DND-41 (cell line): ENCODE measurements at regions not wholly inside any gene's neighbourhood (a gene's known extent, or its start where the extent isn't known, plus 50 kb on each side); places are given as distances from the start of the nearest gene placed in this dataset.
A peak's percentile ranks its signal among the peaks of the same experiment; 100 is the strongest.

Experiments used
- ATAC-seq: fragments of 200-7000 bp; cut with Tn5 transposase; 3 replicates; pipeline ENCODE4 v1.9.1; 2021; ENCODE audit warnings: low read depth; ENCODE audit not compliant: insufficient read depth
- DNase-seq: peaks from one replicate; pipeline ENCODE4 v3.0.0-alpha.2; 2020
- H2AFZ ChIP-seq: 2 replicates; pipeline ENCODE4 v1.6.0; 2012; ENCODE audit warnings: low read depth, low read length
- H3K27ac ChIP-seq: 2 replicates; pipeline ENCODE4 v1.5.1; 2012; ENCODE audit warnings: low read length, inconsistent platforms
- H3K27me3 ChIP-seq: fragments of 200-600 bp; sonication (generic); 2 replicates; pipeline ENCODE4 v1.6.0; 2012; ENCODE audit warnings: low read length, mild to moderate bottlenecking, inconsistent platforms; ENCODE audit not compliant: insufficient read depth, poor library complexity
- H3K36me3 ChIP-seq: 2 replicates; pipeline ENCODE4 v1.5.1; 2012; ENCODE audit warnings: low read length, inconsistent platforms; ENCODE audit not compliant: insufficient read depth
- H3K4me1 ChIP-seq: 2 replicates; pipeline ENCODE4 v1.5.1; 2012; ENCODE audit warnings: mild to moderate bottlenecking, low read length; ENCODE audit not compliant: insufficient read depth
- H3K4me2 ChIP-seq: 2 replicates; pipeline ENCODE4 v1.6.0; 2012; ENCODE audit warnings: mild to moderate bottlenecking, moderate library complexity, low read length, inconsistent platforms; ENCODE audit not compliant: insufficient read depth
- H3K4me3 ChIP-seq, 2 experiments: fragments of 200-600 bp in 1 of 2; shearing (Covaris generic) in 1 of 2; 2 replicates each; pipeline ENCODE4 v1.5.1; 2012 to 2016; ENCODE audit warnings: inconsistent platforms in 2 of 2, low read length in 2 of 2, mild to moderate bottlenecking in 2 of 2, low read depth in 1 of 2, moderate library complexity in 1 of 2
- H3K79me2 ChIP-seq: 2 replicates; pipeline ENCODE4 v1.6.0; 2012; ENCODE audit warnings: low read length, inconsistent platforms; ENCODE audit not compliant: insufficient read depth
- H3K9ac ChIP-seq: 2 replicates; pipeline ENCODE4 v1.6.0; 2012; ENCODE audit warnings: low read depth, mild to moderate bottlenecking, inconsistent platforms, low read length, moderate library complexity
- H3K9me3 ChIP-seq: 2 replicates; pipeline ENCODE4 v1.5.1; 2012; ENCODE audit warnings: low read length, moderate library complexity, mild to moderate bottlenecking, inconsistent platforms; ENCODE audit not compliant: insufficient read depth, severe bottlenecking
- H4K20me1 ChIP-seq: 2 replicates; pipeline ENCODE4 v1.6.0; 2012; ENCODE audit warnings: low read length; ENCODE audit not compliant: insufficient read depth
- EZH2 ChIP-seq: IDR thresholded peaks from 3 replicates; pipeline ENCODE4 v1.6.1; 2012; ENCODE audit warnings: borderline replicate concordance, low read depth, mild to moderate bottlenecking, moderate library complexity, low read length, inconsistent platforms; ENCODE audit not compliant: severe bottlenecking
- TF ChIP-seq, protein P1 (sequence below): IDR thresholded peaks from 2 replicates; pipeline ENCODE4 v1.5.1; 2012; ENCODE audit warnings: borderline replicate concordance, low read length, moderate library complexity, mild to moderate bottlenecking; ENCODE audit not compliant: poor library complexity, severe bottlenecking; ENCODE audit errors: extremely low read depth

DNA sequence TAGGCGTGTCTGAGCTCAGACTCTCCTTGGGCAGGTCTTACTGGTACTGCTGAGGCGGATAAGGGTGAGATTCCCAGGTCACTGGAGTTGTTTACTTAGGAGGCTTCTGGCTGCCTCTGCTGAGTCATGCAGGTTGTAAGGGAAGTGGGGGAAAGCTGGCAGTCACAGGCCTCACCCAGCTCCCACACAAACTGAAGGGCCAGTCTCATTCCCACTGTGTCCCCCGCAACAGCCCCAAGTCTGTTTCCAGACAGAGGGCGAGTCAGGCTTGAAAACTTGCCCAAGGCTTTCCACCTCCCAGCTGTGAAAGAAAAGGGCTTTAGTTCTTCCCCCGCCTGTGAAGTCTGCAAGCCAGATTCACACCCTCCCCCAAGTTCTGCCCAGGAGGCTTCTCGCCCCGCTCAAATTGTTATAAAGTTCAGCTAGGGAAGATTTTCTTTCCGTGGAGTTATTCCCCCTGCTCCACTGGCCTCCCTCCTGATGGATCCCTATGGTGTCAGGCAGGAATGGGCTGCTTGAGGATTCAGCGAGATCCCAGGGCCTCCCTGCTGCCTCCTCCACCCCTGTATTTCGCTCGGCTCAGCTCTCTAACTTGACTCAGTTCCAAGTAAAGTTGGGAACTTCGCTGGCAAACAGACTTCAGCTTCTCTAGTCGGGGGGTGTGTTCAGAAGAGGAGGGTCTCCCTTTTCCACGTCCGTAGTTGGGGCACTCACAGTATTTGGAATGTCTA is 248.6 kb downstream of the NR4A2 start:
- Histone ChIP-seq H3K9me3 (no peaks in the 10 kb centered on the region), H3K27me3 (no peaks in the 10 kb centered on the region), H3K27ac (no peak overlapping the region), H3K4me1 (no peaks in the 10 kb centered on the region; the same call in 1 of the 2 replicates), H2AFZ (no peak overlapping the region), H3K36me3 (no peaks in the 10 kb centered on the region), H3K79me2 (no peaks in the 10 kb centered on the region), H4K20me1 (no peaks in the 10 kb centered on the region), H3K4me3 (no peak overlapping the region), H3K4me2 (no peak overlapping the region), H3K9ac (no peak overlapping the region)
- TF ChIP-seq EZH2, result no peak
- TF ChIP-seq, protein P1, sequence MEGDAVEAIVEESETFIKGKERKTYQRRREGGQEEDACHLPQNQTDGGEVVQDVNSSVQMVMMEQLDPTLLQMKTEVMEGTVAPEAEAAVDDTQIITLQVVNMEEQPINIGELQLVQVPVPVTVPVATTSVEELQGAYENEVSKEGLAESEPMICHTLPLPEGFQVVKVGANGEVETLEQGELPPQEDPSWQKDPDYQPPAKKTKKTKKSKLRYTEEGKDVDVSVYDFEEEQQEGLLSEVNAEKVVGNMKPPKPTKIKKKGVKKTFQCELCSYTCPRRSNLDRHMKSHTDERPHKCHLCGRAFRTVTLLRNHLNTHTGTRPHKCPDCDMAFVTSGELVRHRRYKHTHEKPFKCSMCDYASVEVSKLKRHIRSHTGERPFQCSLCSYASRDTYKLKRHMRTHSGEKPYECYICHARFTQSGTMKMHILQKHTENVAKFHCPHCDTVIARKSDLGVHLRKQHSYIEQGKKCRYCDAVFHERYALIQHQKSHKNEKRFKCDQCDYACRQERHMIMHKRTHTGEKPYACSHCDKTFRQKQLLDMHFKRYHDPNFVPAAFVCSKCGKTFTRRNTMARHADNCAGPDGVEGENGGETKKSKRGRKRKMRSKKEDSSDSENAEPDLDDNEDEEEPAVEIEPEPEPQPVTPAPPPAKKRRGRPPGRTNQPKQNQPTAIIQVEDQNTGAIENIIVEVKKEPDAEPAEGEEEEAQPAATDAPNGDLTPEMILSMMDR, result no peak
- ATAC-seq (no peak), DNase-seq (no peak)

- no peak for ATAC-seq
- H3K4me3 ChIP-seq, result no peak overlapping the region
Observed at GRCh38 chr2:156079845-156080244, 252.7 kb downstream of the NR4A2 start.

GRCh38 chr2:156077041-156077742 is 255.3 kb downstream of the NR4A2 start:
- no peak overlapping the region for H3K4me2 ChIP-seq
- H2AFZ ChIP-seq, result 0 out of 2 replicates have a peak overlapping the region, but pooled peaks have one; percentile 21
- H3K4me3 ChIP-seq, result no peak overlapping the region
- ATAC-seq, result peak; percentile 98
- H3K9me3 ChIP-seq, result no peaks in the 10 kb centered on the region
- H3K79me2 ChIP-seq, result no peaks in the 10 kb centered on the region
- peaks cover 7% of the 10 kb centered on the region for H3K4me1 ChIP-seq
- H3K9ac ChIP-seq, result no peak overlapping the region
- H4K20me1 ChIP-seq, result no peaks in the 10 kb centered on the region
- TF ChIP-seq, protein P1, result no peak
- TF ChIP-seq EZH2, result no peak
- no peaks in the 10 kb centered on the region for H3K27me3 ChIP-seq
- peak; percentile 53 for DNase-seq
- H3K36me3 ChIP-seq, result no peaks in the 10 kb centered on the region
- H3K27ac ChIP-seq, result no peak overlapping the region

More at GRCh38 chr2:156079845-156080244, 252.7 kb downstream of the NR4A2 start:
- H3K4me2 ChIP-seq, result no peak overlapping the region
- no peak overlapping the region for H2AFZ ChIP-seq
- no peak overlapping the region for H3K27ac ChIP-seq
- H4K20me1 ChIP-seq, result no peaks in the 10 kb centered on the region
- no peak for DNase-seq
- no peaks in the 10 kb centered on the region for H3K79me2 ChIP-seq
- no peaks in the 10 kb centered on the region for H3K36me3 ChIP-seq
- TF ChIP-seq, protein P1, result no peak
- no peak for TF ChIP-seq EZH2
- peaks cover 7% of the 10 kb centered on the region for H3K4me1 ChIP-seq
- H3K9me3 ChIP-seq, result no peaks in the 10 kb centered on the region
- no peak overlapping the region for H3K9ac ChIP-seq
- no peaks in the 10 kb centered on the region for H3K27me3 ChIP-seq
